Muscle layer of colon (tissue), 2 donors: ENCODE measurements at regions not wholly inside any gene's neighbourhood (a gene's known extent, or its start where the extent isn't known, plus 50 kb on each side); places are given as distances from the start of the nearest gene placed in this dataset.

Experiments used
- H3K27ac ChIP-seq: one replicate; pipeline ENCODE4 v1.7.0; 2013; ENCODE audit warnings: low read depth, mild to moderate bottlenecking, low read length, moderate library complexity
- H3K27me3 ChIP-seq, 2 donors: one replicate each; pipeline ENCODE4 v1.7.0; 2013; ENCODE audit warnings: low read length in 2 of 2, mild to moderate bottlenecking in 2 of 2; ENCODE audit not compliant: insufficient read depth in 2 of 2, control insufficient read depth in 1 of 2
- H3K36me3 ChIP-seq: one replicate; pipeline ENCODE4 v1.7.0; 2013; ENCODE audit warnings: mild to moderate bottlenecking, low read length; ENCODE audit not compliant: insufficient read depth
- H3K4me1 ChIP-seq: one replicate; pipeline ENCODE4 v1.7.0; 2013; ENCODE audit warnings: mild to moderate bottlenecking, low read length; ENCODE audit not compliant: insufficient read depth
- H3K4me3 ChIP-seq, 2 donors: one replicate each; pipeline ENCODE4 v1.7.0; 2013; ENCODE audit warnings: low read length in 2 of 2, low read depth in 1 of 2, mild to moderate bottlenecking in 1 of 2, moderate library complexity in 1 of 2
- H3K9ac ChIP-seq: one replicate; pipeline ENCODE4 v1.7.0; 2013; ENCODE audit warnings: low read length
- H3K9me3 ChIP-seq: one replicate; pipeline ENCODE4 v1.7.0; 2013; ENCODE audit warnings: mild to moderate bottlenecking, low read length
- donor health status: abdominal sarcoma.
- donor health status: Adenocarcinoma of cecum.

- H3K36me3 ChIP-seq = no peaks in the 10 kb centered on the region
- H3K4me1 ChIP-seq = peaks cover 10% of the 10 kb centered on the region
- H3K9me3 ChIP-seq = no peaks in the 10 kb centered on the region
These were observed 217.1 kb upstream of the MARCKS start for GRCh38 chr6:113640051-113640450.

DNA sequence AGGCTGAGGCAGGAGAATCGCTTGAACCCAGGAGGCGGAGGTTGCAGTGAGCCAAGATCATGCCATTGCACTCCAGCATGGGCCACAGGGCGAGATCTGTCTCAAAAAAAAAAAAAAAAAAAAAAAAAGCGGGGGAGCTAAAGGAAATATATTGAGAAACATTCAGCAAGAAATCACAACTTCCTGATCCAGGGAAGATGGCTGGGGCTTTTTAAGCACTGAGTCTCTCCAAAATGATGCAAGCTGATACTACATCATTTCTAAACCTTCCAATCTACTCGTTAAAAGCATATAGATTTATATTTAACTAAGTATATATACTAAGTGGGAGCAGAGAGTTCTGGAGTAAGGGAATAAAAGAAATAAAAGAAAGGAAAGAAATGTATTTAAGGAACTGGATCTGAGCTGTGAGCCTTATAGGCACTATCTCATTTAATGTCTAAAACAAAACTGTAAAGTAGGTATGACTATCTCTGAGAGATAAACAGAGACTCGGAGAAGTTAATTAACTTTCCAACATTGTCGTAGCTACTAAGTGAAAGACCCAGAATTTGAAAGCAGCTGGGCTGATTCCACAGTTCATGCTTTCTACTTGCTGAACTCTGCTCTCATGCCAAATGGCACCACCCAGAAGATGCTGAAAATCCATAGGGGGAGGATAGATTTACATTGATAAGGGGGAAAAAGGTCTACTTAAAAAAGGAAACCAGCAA is 215.0 kb upstream of the MARCKS start:
- Histone ChIP-seq H3K27ac (no peak overlapping the region), H3K4me1 (no peaks in the 10 kb centered on the region), H3K9me3 (no peaks in the 10 kb centered on the region), H3K27me3 (no peaks in the 10 kb centered on the region), H3K4me3 (no peak overlapping the region), H3K36me3 (no peaks in the 10 kb centered on the region), H3K9ac (no peak overlapping the region)

More at GRCh38 chr6:113640051-113640450, 217.1 kb upstream of the MARCKS start:
- no peak overlapping the region for H3K9ac ChIP-seq
- H3K27me3 ChIP-seq = no peaks in the 10 kb centered on the region
- no peak overlapping the region for H3K27ac ChIP-seq
- H3K4me3 ChIP-seq = no peak overlapping the region

DNA sequence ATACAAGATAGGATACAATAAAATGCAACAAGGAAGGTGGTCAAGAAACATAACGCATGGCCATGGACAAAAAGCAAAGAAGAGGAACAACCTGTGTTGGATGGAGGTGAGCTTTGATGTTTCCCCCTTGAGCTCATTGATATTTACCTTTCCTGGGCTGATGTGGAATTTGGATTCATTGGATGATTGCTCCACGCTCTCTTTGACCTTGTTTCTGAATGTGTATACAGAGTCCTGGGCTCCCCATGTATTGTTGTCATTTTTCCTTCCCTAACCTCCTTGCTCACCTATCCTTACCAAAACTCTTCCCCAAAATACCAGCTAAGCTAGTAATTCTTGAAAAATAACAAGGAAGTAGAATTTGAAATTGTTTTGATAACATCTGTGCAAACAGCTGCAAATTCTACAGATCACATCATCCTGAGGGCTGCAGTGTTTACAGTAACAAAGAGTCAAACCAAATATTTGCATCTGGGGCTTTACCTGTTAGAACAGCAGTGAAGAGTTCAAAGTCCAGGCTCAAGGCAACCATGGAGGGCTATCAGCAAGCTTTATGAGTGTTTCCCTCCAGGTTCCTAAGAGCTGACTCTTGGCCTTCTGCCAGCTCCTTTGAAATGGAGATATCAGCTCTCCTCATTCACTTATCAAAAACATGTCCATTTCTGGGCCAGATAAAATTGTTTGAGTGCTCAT is 214.3 kb upstream of the MARCKS start:
- Histone ChIP-seq H3K27ac (no peak overlapping the region), H3K4me1 (no peaks in the 10 kb centered on the region), H3K4me3 (no peak overlapping the region), H3K9ac (no peak overlapping the region), H3K36me3 (no peaks in the 10 kb centered on the region), H3K9me3 (no peaks in the 10 kb centered on the region), H3K27me3 (no peaks in the 10 kb centered on the region)

DNA sequence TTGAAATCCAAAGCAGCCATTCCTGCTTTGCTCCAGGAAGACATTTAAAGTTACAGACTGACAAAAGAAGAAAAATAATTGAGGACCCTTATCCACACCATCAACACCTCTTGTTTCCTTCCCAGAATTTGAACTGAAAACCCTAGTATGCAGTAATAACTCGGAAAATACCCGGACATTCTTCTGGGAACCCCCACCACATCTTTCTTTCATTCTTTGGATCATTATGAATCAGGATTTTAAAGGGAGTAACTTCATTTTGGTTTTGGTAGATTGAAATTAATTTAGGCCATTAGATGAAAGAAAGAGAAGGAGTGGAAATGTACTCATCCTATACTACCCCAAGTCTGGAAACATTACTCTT is 213.8 kb upstream of the MARCKS start:
- Histone ChIP-seq H3K36me3 (no peaks in the 10 kb centered on the region), H3K4me3 (no peak overlapping the region), H3K9ac (no peak overlapping the region), H3K9me3 (no peaks in the 10 kb centered on the region), H3K27me3 (no peaks in the 10 kb centered on the region), H3K27ac (no peak overlapping the region), H3K4me1 (no peaks in the 10 kb centered on the region)

DNA sequence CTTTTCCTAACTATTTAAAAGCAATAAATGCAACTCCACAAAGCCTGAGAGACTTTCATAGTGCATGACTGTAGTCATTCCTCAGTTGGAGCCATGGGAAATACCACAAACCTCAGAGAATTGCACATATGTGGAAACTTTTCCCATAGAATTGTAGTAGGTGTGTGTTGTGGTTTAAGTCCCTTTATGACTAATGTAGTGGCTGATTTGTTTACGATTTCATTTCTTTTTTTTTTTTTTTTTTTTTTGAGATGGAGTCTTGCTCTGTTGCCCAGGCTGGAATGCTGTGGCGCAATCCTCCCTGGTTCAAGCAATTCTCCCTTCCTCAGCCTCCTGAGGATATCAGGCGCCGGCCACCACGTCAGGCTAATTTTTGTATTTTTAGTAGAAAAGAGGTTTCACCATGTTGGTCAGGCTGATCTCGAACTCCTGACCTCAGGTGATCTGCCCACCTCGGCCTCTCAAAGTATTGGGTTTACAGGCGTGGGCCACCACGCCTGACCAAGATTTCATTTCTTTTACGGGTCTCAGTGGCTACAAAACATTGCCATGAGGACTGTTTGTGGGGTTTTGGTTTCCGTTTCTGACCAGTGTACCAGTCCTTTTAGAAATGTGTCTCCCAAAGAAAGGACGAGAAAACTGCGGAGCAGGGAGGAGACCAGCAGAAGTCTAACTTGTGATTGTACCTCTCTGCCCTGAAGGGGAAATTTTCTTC is 212.1 kb upstream of the MARCKS start:
- Histone ChIP-seq H3K9ac (no peak overlapping the region), H3K4me3 (no peak overlapping the region), H3K4me1 (no peaks in the 10 kb centered on the region), H3K36me3 (no peaks in the 10 kb centered on the region), H3K27me3 (no peaks in the 10 kb centered on the region), H3K27ac (no peak overlapping the region), H3K9me3 (no peaks in the 10 kb centered on the region)

DNA sequence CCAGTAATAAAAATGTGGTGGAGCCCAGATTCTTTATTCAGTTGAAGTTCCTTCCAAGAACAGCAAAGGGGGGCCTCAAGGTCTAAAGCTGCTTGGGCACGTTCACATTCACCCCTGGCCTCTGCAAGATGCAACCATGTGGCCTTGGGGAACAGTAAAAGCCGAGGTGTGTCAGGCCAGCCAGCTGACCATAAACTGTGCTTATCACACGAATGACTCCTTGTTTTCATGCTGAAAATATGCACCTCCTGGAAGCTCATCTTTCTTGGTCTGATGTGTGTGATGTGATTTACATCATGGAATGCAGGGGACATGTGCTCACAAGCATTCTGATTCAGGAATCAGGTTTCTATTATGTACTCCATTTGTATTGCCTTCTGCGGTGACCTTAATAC is 211.6 kb upstream of the MARCKS start:
- H3K27ac ChIP-seq = no peak overlapping the region
- no peaks in the 10 kb centered on the region for H3K4me1 ChIP-seq
- no peaks in the 10 kb centered on the region for H3K9me3 ChIP-seq
- no peak overlapping the region for H3K4me3 ChIP-seq
- H3K9ac ChIP-seq = no peak overlapping the region
- no peaks in the 10 kb centered on the region for H3K36me3 ChIP-seq
- no peaks in the 10 kb centered on the region for H3K27me3 ChIP-seq

GRCh38 chr6:113645986-113646385 is 211.2 kb upstream of the MARCKS start:
- H3K4me3 ChIP-seq = no peak overlapping the region
- no peak overlapping the region for H3K9ac ChIP-seq
- no peaks in the 10 kb centered on the region for H3K4me1 ChIP-seq
- H3K9me3 ChIP-seq = no peaks in the 10 kb centered on the region
- H3K27ac ChIP-seq = no peak overlapping the region
- no peaks in the 10 kb centered on the region for H3K27me3 ChIP-seq
- H3K36me3 ChIP-seq = no peaks in the 10 kb centered on the region

DNA sequence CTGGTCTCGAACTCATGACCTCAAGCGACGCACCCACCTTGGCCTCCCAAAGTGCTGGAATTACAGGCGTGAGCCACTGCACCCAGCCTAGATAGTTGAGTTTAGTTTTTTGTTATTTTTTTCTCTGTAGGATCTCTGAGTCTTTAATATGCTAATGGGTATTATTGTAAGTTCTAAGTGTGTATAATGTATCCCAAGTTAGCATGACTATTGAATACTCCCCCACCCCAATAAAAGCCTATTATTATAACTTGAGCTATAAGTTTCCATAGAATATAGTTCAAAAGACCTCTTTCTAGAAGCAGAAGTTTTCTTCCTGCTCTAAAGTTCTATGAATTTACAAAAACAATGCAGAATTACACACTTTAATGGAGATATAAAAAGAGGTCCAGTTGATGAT is 210.4 kb upstream of the MARCKS start:
- Histone ChIP-seq H3K4me1 (no peaks in the 10 kb centered on the region), H3K27me3 (no peaks in the 10 kb centered on the region), H3K4me3 (no peak overlapping the region), H3K9ac (no peak overlapping the region), H3K27ac (no peak overlapping the region), H3K36me3 (no peaks in the 10 kb centered on the region), H3K9me3 (no peaks in the 10 kb centered on the region)

- Histone ChIP-seq H3K36me3 (no peaks in the 10 kb centered on the region), H3K27ac (no peak overlapping the region), H3K9ac (no peak overlapping the region), H3K27me3 (no peaks in the 10 kb centered on the region), H3K4me3 (no peak overlapping the region), H3K9me3 (no peaks in the 10 kb centered on the region), H3K4me1 (no peaks in the 10 kb centered on the region)
These were observed 209.8 kb upstream of the MARCKS start for GRCh38 chr6:113647143-113647889.

GRCh38 chr6:113648698-113649097 is 208.4 kb upstream of the MARCKS start:
- no peak overlapping the region for H3K27ac ChIP-seq
- no peak overlapping the region for H3K4me3 ChIP-seq
- H3K9ac ChIP-seq = no peak overlapping the region
- H3K9me3 ChIP-seq = no peaks in the 10 kb centered on the region
- no peaks in the 10 kb centered on the region for H3K27me3 ChIP-seq
- peaks cover 1% of the 10 kb centered on the region for H3K4me1 ChIP-seq
- no peaks in the 10 kb centered on the region for H3K36me3 ChIP-seq

DNA sequence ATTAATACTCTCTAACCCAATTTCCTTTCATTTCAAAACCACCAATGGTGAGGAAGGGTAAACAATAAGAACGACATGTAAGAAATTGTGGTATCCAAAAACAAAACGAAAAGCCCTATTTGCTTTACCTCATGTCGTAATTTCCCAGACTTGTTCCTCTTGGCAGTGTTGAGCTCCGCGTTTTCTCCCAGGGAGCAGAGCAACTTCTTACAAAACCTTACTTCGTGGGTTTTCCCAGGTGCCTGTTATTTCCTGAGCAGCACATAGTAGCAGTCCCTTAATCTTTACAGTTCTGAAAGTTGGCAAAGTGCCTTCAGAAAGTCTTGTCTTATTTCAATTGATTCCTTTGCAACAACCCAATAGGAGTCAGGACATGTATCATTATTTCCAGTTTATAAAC is 207.9 kb upstream of the MARCKS start:
- H3K9ac ChIP-seq = no peak overlapping the region
- H3K27me3 ChIP-seq = no peaks in the 10 kb centered on the region
- H3K4me1 ChIP-seq = peaks cover 3% of the 10 kb centered on the region
- H3K9me3 ChIP-seq = no peaks in the 10 kb centered on the region
- no peak overlapping the region for H3K27ac ChIP-seq
- no peak overlapping the region for H3K4me3 ChIP-seq
- H3K36me3 ChIP-seq = no peaks in the 10 kb centered on the region
